H4 (cell line): ENCODE measurements at regions not wholly inside any gene's neighbourhood (a gene's known extent, or its start where the extent isn't known, plus 50 kb on each side); places are given as distances from the start of the nearest gene placed in this dataset.
A peak's percentile ranks its signal among the peaks of the same experiment; 100 is the strongest.

Experiments
- DNase-seq: peaks from one replicate; pipeline ENCODE4 v3.0.0-alpha.2; 2015; ENCODE audit warnings: low spot score

- DNase-seq = no peak
These were observed 72.6 kb upstream of the CAPRIN2 start for GRCh38 chr12:30827101-30828066.

GRCh38 chr12:30826276-30826675 lies 71.5 kb upstream of the CAPRIN2 start:
- DNase-seq = no peak

- DNase-seq = no peak
These were observed 70.6 kb upstream of the CAPRIN2 start for GRCh38 chr12:30825341-30825740.

GRCh38 chr12:30824311-30824710 lies 69.6 kb upstream of the CAPRIN2 start:
- DNase-seq = no peak

GRCh38 chr12:30823764-30824163 lies 69.0 kb upstream of the CAPRIN2 start:
- no peak for DNase-seq

GRCh38 chr12:30823156-30823699 lies 68.5 kb upstream of the CAPRIN2 start:
- DNase-seq = no peak

- peak; percentile 30 for DNase-seq
These were observed 67.8 kb upstream of the CAPRIN2 start for GRCh38 chr12:30822385-30823155.

- DNase-seq = no peak
These were observed 65.7 kb upstream of the CAPRIN2 start for GRCh38 chr12:30820406-30820946.

- no peak for DNase-seq
These were observed 63.8 kb upstream of the CAPRIN2 start for GRCh38 chr12:30818562-30818961.

- no peak for DNase-seq
These were observed 62.2 kb upstream of the CAPRIN2 start for GRCh38 chr12:30816742-30817465.

- no peak for DNase-seq
These were observed 59.5 kb upstream of the CAPRIN2 start for GRCh38 chr12:30814295-30814655.

- no peak for DNase-seq
These were observed 59.0 kb upstream of the CAPRIN2 start for GRCh38 chr12:30813525-30814294.

- DNase-seq = no peak
These were observed 57.2 kb upstream of the CAPRIN2 start for GRCh38 chr12:30811966-30812365.

GRCh38 chr12:30810918-30811317 lies 56.2 kb upstream of the CAPRIN2 start:
- DNase-seq = no peak

GRCh38 chr12:30807695-30808034 lies 52.9 kb upstream of the CAPRIN2 start:
- no peak for DNase-seq

- peak; percentile 77 for DNase-seq
These were observed 52.4 kb upstream of the CAPRIN2 start for GRCh38 chr12:30806989-30807694.

- no peak for DNase-seq
These were observed 51.2 kb upstream of the CAPRIN2 start for GRCh38 chr12:30805959-30806358.
